HFF-Myc (cell line): ENCODE measurements at regions not wholly inside any gene's neighbourhood (a gene's known extent, or its start where the extent isn't known, plus 50 kb on each side); places are given as distances from the start of the nearest gene placed in this dataset.

Experiments
- DNase-seq: peaks from one replicate; pipeline ENCODE4 v3.0.0-alpha.2; 2011; ENCODE audit warnings: low read depth; ENCODE audit errors: extremely low read depth
- H3K4me3 ChIP-seq: replicated peaks from 2 replicates; pipeline ENCODE4 v1.5.1; 2011; ENCODE audit warnings: low read depth, mild to moderate bottlenecking, control low read depth, low read length
- CTCF ChIP-seq: IDR thresholded peaks from 2 replicates; pipeline ENCODE4 v1.5.1; 2012; ENCODE audit warnings: mild to moderate bottlenecking, low read depth, low read length, control low read depth; ENCODE audit errors: missing control alignments

DNA sequence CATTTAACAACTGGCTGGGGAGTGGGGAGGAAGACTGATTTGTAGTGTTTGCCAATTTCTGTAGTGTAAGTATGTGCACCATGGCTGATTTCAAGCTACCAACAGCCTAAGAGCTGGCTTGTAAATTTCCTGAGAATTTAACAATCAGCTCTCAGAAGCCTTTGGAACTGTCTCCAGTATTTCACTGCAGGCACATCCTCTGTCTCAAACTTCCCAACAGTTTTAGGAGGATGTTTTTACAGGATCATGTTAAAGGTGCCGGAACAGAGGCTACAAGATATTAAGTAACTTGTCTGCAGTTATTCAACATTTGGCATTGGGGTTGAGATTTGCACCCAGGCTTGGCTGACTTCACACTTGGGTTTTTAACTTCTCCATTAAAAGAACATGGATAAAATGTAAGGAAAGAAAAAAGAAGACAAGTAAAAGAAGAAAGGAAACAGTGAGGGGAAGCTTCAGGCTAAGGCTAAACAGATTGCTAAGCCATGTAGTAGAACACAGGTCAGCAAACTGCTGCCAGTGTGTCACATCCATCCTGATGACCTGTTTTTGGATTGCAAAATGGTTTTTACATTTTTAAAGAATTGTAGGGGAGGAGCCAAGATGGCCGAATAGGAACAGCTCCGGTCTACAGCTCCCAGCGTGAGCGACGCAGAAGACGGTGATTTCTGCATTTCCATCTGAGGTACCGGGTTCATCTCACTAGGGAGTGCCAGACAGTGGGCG is 204.8 kb upstream of the SESN3 start:
- TF ChIP-seq CTCF, result no peak
- H3K4me3 ChIP-seq, result no peak overlapping the region
- DNase-seq, result no peak

DNA sequence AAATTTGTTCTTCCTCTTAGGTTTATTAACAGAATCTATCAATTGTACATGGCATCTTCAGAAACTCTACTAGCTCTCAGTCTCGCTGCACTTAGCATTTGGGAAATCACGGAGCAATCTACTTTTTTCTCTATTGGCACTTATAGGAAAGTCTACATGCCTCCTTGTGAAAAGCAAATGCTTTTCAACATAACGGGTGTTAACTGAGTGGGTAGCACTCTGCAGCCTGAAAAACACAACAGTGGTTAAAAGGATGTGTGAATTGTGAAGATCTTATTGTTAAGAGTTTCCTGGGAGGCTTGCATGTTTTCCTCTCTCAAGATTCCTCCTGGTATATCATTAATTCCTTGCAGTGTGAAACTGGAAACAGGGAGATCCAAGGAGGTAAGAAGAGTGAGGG is 204.2 kb upstream of the SESN3 start:
- no peak overlapping the region for H3K4me3 ChIP-seq
- TF ChIP-seq CTCF, result no peak
- DNase-seq, result no peak

- DNase-seq, result no peak
- no peak overlapping the region for H3K4me3 ChIP-seq
- no peak for TF ChIP-seq CTCF
These were observed 203.6 kb upstream of the SESN3 start for GRCh38 chr11:95434489-95435057.

DNA sequence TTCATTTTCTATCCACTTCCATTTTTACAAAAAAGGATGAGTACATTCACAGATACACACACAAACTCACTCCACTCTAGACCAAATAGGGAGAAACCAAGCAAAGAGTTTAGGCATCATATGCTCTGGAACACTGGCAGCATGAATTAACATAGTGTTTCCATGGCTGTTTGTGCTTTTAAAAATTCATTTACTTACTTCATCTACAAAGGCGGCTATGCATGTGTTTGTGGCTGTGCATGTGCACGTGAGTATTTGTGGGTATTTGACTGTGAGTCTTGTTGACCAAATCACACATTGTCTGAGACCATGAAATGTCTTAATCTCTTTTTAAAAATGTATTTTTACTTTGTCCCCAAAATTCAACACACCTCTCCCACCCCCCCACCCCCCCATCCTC is 203.0 kb upstream of the SESN3 start:
- no peak for DNase-seq
- TF ChIP-seq CTCF, result no peak
- H3K4me3 ChIP-seq, result no peak overlapping the region

GRCh38 chr11:95432714-95433503 is 201.9 kb upstream of the SESN3 start:
- DNase-seq, result no peak
- no peak overlapping the region for H3K4me3 ChIP-seq
- no peak for TF ChIP-seq CTCF

DNA sequence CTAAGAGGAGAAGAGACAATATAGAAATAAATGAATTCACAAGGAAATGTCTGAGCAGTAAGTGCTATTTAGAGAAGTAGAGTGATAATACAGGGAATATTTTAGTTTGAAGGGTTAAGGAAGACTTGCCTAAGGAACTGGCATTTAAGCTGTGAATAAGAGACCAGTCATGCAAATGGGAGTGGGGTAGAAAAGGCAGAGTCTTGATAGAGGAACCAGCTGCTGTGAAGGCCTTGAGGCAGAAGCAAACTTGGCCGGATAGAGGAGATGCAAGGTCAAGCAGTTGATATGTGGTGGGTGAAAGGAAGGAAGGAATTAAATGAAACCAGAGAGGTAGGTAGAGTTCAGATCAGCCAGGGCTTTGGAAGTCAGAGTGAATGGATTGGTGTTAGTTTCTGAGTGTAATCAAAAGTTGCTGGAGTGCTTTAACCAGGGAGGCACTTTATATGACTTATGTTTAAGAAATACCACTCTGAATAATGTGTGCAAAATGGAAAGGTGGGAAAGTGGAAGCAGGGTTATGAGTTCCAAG is 198.4 kb upstream of the SESN3 start:
- no peak overlapping the region for H3K4me3 ChIP-seq
- TF ChIP-seq CTCF, result no peak
- DNase-seq, result no peak
